ENCODE measurements at regions not wholly inside any gene's neighbourhood (a gene's known extent, or its start where the extent isn't known, plus 50 kb on each side); places are given as distances from the start of the nearest gene placed in this dataset.

DNA sequence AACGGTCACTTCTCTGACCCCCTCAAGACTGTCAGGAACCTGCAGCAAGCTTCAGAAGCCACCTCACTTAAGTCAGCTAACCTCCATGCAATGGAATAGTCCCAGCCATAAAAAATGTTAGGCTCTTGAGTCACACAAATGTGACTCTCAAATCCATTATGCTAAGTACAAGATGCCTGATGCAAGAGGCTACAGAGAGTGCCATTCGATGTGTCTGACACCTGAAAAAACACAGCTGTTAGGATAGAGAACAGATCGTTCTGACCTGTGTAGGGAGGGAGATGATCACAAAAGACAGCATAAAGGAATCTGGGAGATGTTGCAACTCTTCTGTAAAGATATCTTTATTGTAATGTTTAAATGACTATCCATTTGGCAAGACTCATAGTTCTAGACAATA, 712.4 kb downstream of the TBC1D22A start:
- TF ChIP-seq, protein P1, sequence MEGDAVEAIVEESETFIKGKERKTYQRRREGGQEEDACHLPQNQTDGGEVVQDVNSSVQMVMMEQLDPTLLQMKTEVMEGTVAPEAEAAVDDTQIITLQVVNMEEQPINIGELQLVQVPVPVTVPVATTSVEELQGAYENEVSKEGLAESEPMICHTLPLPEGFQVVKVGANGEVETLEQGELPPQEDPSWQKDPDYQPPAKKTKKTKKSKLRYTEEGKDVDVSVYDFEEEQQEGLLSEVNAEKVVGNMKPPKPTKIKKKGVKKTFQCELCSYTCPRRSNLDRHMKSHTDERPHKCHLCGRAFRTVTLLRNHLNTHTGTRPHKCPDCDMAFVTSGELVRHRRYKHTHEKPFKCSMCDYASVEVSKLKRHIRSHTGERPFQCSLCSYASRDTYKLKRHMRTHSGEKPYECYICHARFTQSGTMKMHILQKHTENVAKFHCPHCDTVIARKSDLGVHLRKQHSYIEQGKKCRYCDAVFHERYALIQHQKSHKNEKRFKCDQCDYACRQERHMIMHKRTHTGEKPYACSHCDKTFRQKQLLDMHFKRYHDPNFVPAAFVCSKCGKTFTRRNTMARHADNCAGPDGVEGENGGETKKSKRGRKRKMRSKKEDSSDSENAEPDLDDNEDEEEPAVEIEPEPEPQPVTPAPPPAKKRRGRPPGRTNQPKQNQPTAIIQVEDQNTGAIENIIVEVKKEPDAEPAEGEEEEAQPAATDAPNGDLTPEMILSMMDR (IDR thresholded peaks at IDR 0.05; ENCODE audit: insufficient read depth, low read length) = no peak
- TF ChIP-seq, protein P2, sequence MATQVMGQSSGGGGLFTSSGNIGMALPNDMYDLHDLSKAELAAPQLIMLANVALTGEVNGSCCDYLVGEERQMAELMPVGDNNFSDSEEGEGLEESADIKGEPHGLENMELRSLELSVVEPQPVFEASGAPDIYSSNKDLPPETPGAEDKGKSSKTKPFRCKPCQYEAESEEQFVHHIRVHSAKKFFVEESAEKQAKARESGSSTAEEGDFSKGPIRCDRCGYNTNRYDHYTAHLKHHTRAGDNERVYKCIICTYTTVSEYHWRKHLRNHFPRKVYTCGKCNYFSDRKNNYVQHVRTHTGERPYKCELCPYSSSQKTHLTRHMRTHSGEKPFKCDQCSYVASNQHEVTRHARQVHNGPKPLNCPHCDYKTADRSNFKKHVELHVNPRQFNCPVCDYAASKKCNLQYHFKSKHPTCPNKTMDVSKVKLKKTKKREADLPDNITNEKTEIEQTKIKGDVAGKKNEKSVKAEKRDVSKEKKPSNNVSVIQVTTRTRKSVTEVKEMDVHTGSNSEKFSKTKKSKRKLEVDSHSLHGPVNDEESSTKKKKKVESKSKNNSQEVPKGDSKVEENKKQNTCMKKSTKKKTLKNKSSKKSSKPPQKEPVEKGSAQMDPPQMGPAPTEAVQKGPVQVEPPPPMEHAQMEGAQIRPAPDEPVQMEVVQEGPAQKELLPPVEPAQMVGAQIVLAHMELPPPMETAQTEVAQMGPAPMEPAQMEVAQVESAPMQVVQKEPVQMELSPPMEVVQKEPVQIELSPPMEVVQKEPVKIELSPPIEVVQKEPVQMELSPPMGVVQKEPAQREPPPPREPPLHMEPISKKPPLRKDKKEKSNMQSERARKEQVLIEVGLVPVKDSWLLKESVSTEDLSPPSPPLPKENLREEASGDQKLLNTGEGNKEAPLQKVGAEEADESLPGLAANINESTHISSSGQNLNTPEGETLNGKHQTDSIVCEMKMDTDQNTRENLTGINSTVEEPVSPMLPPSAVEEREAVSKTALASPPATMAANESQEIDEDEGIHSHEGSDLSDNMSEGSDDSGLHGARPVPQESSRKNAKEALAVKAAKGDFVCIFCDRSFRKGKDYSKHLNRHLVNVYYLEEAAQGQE (IDR thresholded peaks at IDR 0.05; ENCODE audit: insufficient replicate concordance, low read depth) = no peak
- no peak for TF ChIP-seq POLR2AphosphoS5 (IDR thresholded peaks at IDR 0.05; ENCODE audit: low read depth)
- no peak for TF ChIP-seq SPI1 (IDR thresholded peaks at IDR 0.05; ENCODE audit: borderline replicate concordance, low read depth)

Data from HL-60 (cell line).